WTC11 (cell line): ENCODE measurements at regions not wholly inside any gene's neighbourhood (a gene's known extent, or its start where the extent isn't known, plus 50 kb on each side); places are given as distances from the start of the nearest gene placed in this dataset.

Source experiments
- ELF4 ChIP-seq: sonication (generic); formaldehyde crosslinking; IDR thresholded peaks from 2 replicates; pipeline ENCODE4 v1.8.1; 2022; ENCODE audit warnings: low read depth, mild to moderate bottlenecking, moderate library complexity, missing genetic modification reagents
- KAT7 ChIP-seq: sonication (generic); formaldehyde crosslinking; IDR thresholded peaks from 2 replicates; pipeline ENCODE4 v1.8.1; 2023; ENCODE audit warnings: missing genetic modification reagents, mild to moderate bottlenecking, borderline replicate concordance
- MLX ChIP-seq: sonication (generic); formaldehyde crosslinking; IDR thresholded peaks from 2 replicates; pipeline ENCODE4 v1.8.1; 2023; ENCODE audit warnings: mild to moderate bottlenecking, missing genetic modification reagents, moderate library complexity
- NFYB ChIP-seq: sonication (generic); formaldehyde crosslinking; conservative IDR thresholded peaks from 2 replicates; pipeline ENCODE4 v1.8.0; 2022; ENCODE audit warnings: low read depth, missing genetic modification reagents
- SOX15 ChIP-seq: fragments of 250-450 bp; sonication (Bioruptor Pico); IDR thresholded peaks from 2 replicates; pipeline ENCODE4 v1.9.0; 2021; ENCODE audit warnings: mild to moderate bottlenecking
- USF2 ChIP-seq: sonication (generic); formaldehyde crosslinking; IDR thresholded peaks from 2 replicates; pipeline ENCODE4 v1.8.1; 2023; ENCODE audit warnings: mild to moderate bottlenecking, missing genetic modification reagents, moderate library complexity
- ZNF232 ChIP-seq: sonication (generic); formaldehyde crosslinking; IDR thresholded peaks from 2 replicates; pipeline ENCODE4 v1.8.0; 2022; ENCODE audit warnings: mild to moderate bottlenecking, missing genetic modification reagents
- TF ChIP-seq, protein P1 (sequence below): fragments of 200-600 bp; IDR thresholded peaks from 2 replicates; pipeline ENCODE4 v1.8.0; 2022; ENCODE audit warnings: antibody characterized with exemption

DNA sequence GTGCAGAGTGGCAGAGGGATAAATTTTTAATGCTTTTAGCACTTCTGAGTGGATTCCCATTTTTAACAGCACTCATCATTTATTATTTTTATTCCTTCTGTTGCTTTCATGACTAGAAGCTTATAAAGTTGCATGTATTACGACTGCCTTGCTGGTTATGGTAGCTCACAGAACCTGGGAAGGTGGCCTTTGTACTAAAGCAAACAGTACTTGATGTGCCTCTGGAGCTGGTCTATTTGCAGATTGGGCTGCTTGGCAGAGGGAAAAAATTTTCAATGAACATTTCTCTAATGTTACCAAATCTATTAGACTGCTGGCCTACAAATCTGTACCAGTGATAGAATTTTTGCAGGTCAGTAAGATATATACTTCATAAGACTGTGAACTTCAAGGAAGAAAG is 274.5 kb upstream of the C9orf72 start:
- TF ChIP-seq USF2 (CRISPR knock-in tag) = no peak
- TF ChIP-seq KAT7 = no peak
- TF ChIP-seq MLX (CRISPR knock-in tag) = no peak
- no peak for TF ChIP-seq ZNF232 (CRISPR knock-in tag)
- TF ChIP-seq, protein P1, sequence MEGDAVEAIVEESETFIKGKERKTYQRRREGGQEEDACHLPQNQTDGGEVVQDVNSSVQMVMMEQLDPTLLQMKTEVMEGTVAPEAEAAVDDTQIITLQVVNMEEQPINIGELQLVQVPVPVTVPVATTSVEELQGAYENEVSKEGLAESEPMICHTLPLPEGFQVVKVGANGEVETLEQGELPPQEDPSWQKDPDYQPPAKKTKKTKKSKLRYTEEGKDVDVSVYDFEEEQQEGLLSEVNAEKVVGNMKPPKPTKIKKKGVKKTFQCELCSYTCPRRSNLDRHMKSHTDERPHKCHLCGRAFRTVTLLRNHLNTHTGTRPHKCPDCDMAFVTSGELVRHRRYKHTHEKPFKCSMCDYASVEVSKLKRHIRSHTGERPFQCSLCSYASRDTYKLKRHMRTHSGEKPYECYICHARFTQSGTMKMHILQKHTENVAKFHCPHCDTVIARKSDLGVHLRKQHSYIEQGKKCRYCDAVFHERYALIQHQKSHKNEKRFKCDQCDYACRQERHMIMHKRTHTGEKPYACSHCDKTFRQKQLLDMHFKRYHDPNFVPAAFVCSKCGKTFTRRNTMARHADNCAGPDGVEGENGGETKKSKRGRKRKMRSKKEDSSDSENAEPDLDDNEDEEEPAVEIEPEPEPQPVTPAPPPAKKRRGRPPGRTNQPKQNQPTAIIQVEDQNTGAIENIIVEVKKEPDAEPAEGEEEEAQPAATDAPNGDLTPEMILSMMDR = no peak
- no peak for TF ChIP-seq SOX15
- TF ChIP-seq NFYB = no peak
- no peak for TF ChIP-seq ELF4 (CRISPR knock-in tag)
